ENCODE measurements at regions not wholly inside any gene's neighbourhood (a gene's known extent, or its start where the extent isn't known, plus 50 kb on each side); places are given as distances from the start of the nearest gene placed in this dataset.

DNA sequence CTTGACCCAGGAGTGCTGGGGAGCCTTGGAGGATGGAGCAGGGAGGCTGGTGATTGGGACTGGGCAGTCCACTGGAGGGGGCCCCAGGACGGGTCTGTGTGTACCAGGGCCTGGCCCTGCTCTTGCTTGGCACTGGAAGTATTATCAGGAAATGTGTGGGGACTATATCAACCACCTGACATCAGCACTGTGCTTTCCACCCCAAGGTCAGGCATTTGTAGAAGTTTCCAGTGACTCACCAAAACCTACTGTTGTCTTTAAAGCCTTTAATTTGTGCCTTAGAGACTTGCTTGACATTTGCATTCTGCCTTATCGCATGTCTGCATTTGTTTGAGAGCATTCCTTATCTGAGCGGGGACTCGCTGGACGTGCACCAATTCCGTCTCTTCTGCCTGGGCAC lies 323.1 kb downstream of the FOXL1 start:
- intact Hi-C loops (cut with DNase I) = no loop called here
- DNase-seq (ENCODE audit: low spot score) (no peak), ATAC-seq (no peak)

DNA sequence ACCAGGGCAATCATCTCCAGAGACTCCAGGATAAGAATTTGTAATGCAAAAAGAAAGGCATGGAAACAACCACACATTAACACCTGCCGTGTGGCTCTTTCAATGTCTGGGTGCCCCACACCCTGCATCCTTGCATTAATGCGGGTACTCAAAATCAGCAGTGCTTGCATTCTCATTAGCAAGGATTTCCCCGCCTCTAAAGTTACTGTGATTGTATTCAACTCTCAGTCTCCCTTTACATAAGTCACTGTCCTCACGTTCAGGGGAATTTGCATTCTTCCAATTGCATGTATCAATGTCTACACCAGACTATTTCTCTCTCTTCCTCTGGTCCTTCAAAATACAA lies 324.3 kb downstream of the FOXL1 start:
- DNase-seq (ENCODE audit: low spot score) (no peak), ATAC-seq (no peak)
- intact Hi-C loops (cut with DNase I) = no loop called here

DNA sequence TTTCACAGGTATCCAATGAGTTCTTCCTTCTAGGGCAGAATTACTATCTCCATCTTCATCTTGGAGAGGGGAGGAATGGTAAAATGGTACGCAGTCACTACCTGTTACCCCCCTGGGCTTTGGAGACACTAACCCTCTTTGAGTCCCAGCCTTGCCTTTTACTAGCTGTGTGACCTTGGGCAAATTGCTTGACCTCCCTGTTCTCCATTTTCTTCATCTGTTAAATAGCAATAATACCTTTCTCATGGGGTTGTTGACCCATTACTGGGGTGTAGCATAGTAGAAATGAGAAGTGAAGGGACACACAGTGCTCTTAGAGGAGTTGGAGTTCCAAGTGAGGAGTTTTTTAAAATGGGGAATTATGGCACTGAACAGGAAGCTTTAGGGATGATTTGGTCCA lies 324.7 kb downstream of the FOXL1 start:
- intact Hi-C loops (cut with DNase I) = no loop called here
- ATAC-seq (no peak), DNase-seq (ENCODE audit: low spot score) (no peak)

DNA sequence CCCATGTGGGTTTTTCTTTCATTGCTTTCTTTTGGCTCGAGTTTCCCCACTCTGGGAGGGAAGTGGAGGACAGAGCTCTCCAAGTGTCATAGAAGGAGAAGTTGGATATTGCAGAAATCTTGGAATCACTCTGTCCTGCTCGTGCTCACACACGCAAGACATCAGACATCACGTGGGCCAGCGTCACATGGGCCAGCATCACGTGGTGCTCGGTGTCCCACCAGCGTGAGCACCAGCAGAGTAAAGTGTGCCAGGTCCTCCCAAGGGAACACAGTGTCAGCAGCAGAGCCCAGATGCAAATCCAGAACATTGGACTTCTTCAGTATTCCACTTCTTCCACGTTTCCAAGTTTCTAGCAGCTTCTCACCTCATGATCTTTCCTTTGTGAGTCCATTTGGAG lies 327.0 kb downstream of the FOXL1 start:
- ATAC-seq = no peak
- intact Hi-C loops (cut with DNase I) = no loop called here
- DNase-seq (ENCODE audit: low spot score) = no peak

DNA sequence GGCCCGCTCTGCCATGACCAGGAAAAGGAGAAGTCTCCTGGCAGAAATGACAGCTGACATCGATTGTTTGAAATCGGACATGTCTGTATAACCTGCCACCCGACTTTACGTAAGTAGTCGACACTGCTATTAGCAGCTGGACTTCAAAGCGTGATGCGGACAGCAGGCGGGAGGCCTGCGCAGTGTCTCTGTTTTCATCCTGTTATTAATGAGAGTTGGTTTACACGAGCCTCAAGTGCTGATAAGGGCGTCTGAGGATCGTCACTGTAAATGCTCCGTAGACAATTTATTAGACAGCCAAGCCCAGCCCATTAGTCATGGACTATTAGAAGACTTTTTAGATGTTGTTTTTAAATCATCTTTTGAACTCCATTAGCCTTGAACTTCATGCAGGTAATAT lies 328.3 kb downstream of the FOXL1 start:
- intact Hi-C loops (cut with DNase I) = no loop called here
- DNase-seq (ENCODE audit: low spot score) = no peak
- ATAC-seq = no peak

DNA sequence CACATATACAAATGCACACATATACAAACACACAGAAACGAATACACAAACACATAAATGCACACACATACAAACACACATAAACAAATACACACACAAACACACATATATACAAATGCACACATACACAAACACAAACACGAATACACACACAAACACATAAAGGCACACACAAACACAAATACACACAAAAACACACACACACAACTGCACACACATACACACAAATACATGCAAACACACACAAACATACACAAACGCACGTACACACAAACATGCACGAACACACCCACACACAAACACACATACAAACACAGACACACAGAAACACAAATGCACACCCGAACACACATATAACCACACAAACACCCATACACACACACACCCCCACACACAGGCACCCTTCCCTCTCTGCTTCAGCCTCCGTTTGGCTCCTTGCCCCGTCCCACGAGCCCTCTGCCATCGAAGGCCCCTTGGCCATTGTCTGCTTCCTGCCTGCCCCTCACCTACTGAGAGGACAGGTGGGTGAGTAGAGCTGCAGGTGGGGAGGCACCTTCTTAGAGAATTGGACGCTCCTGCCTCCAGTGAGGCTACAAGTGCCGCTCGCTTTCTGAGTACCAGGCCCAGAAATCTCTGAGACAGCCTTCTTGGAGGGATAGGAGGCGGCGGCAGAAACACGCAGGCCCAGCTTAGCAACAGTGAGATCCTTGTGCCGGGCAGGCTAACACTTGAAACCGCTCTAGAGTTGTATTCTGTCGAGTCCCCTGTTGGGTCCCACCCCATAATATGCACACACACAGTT lies 331.2 kb downstream of the FOXL1 start:
- DNase-seq (ENCODE audit: low spot score) (no peak), ATAC-seq (no peak)
- intact Hi-C loops (cut with DNase I) = no loop called here

DNA sequence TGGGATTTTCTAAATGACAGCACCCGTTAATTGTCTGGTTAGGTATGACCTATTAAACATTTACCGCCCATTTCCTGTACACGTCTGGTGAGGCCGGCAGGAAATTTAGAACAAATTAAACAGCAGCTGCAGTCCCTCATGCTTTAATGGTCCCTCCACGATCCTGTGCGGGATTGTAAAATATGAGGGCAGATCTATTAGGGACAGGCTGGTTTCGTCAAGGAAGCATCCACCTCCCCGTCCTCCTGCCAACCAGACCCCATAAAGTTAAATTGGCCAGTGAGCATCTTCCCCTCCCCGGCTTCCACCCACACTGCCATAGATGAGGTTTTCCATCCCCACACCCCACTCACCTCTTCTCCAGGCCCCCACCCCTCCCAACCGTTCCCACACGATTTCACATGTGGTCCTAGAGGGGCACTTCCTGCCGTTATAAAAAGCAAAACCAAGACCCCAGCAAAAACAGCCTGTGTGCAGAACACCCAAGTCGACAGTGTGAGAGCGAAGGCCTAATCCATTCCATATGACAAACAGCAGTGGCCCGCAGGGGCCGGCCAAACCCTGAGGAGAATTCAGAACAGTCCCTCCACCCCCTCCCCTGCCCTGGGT lies 331.9 kb downstream of the FOXL1 start:
- intact Hi-C loops (cut with DNase I) = no loop called here
- ATAC-seq (no peak), DNase-seq (ENCODE audit: low spot score) (no peak)

DNA sequence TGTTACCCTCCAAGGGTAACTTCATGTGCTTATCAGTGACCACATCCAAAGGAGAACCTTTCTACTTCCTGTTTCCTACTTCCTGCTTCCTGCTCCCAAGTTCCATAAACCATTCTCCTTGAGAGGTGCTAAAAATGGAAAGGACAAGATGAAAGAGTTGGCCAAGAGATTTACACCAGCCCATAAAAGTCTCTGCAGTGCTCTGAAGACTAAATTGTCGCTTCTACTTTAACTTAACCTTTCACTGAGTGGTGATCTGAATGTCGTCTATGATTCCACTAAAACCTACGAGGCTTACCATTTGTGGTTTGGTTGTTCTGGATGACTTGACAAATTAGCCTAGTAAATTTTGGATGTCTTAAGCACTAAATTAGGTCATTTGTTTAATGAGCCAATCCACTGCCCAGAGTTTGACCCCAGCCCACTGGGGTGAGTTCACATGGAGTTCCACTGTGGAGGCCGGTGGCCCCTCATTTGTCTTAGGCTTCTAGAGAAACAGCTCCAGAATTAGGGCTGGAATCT lies 333.1 kb downstream of the FOXL1 start:
- no peak for DNase-seq (ENCODE audit: low spot score)
- ATAC-seq = no peak

DNA sequence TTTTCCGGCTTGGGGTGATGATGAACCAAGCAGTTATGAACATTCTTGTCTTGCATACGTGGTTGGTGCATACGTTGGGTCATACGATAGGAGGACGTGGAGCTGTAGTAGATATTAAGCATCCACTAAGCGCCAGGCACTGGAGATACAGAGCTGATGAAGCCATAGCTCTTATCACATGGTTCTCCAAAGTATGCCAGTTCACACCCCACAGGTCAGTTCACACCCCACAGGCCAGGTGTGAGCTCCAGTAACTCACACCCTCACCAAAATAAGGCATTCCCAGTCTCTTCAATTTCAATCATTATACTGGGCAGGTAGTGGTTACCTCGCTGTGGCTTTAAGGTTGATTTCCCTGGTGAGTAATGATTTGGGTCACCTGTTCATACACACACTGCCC lies 335.5 kb downstream of the FOXL1 start:
- intact Hi-C loops (cut with DNase I) = no loop called here
- DNase-seq (ENCODE audit: low spot score) (no peak), ATAC-seq (no peak)

More for the DNA sequence above, 333.1 kb downstream of the FOXL1 start:
- intact Hi-C loops (cut with DNase I) = no loop called here

DNA sequence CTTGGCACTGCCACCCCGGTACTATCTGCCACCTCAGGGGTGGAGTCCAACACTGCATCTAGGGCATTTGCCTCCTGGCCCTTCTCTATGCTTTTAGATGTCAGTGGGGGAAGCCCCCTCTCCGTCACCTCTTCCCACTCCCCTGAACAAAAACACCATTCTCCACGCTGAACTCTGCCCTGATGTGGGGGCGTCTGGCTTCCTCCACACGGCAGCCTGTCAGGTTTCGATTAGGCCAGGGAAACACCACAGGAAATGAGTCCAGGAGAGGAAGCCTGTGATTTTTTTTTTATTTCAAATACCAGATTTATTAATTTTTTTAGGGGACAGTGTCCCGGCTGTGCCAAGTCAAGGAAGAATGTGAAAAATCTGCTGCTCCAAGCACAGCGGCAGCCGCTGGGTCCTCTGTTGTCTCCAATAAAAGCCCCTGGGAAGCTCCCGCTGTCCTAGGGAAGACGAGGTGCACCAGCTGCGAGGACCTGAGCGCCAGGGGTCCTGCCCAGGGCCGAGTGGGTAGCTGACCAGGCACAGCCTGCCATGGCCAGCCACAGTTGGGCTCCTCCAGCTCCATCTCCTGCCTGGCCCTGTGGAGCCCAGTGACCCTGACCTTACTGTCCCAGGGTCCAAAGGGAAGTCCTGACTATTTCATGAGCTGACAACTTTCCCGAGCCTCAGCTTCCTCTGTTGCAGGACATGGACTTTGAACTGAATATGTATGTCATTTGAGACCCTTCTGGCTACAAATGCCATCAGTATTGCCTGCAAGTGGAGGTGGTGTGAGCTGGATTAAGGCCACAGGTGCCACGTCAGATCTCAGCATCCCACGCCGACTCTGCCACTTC lies 336.7 kb downstream of the FOXL1 start:
- no peak for DNase-seq (ENCODE audit: low spot score)
- intact Hi-C loops (cut with DNase I) = no loop called here
- no peak for ATAC-seq

DNA sequence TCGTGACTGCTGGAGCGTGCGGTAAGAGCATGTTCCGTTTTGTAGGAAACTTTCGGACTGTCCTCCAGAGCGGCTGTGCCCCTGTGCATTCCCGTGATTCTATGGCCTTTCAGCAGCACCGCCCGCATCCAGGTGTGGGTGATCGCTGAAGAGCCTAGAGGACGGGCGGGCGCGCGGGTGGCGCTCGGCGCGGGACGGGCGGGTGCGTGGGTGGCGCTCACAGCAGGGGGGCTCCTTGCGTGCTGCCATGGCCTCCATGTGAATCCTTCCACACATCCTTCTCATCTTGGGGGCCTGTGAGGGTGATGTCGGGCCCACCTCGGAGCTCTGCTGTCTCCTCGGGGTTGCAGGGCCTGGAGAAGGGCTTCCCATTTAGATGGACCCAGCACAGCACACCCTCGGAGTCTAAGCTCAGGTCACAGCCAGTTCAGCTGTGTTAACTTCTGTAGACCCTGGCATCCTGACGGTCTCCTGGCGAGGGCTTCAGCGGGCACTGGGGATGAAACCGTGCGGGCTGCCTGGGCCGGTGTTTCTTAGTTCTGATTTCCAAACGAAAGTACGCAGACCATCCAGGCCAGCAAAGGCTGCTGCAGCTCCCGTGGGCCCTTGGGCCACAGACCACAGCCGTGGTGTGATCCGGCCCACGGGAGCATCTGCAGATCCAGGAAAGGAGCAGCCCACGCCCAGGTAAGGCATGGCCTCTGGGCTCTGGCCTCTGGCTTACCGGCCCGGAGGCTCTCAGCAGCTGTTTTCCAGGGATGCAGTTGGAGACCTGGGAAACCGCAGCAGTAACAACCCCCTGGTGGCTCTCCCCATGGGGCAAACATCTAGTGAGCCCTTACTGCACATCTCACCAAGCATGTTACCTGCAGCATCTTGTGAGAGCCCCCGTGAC lies 339.4 kb downstream of the FOXL1 start:
- no peak for ATAC-seq
- no peak for DNase-seq (ENCODE audit: low spot score)
- intact Hi-C loops (cut with DNase I) = no loop called here

DNA sequence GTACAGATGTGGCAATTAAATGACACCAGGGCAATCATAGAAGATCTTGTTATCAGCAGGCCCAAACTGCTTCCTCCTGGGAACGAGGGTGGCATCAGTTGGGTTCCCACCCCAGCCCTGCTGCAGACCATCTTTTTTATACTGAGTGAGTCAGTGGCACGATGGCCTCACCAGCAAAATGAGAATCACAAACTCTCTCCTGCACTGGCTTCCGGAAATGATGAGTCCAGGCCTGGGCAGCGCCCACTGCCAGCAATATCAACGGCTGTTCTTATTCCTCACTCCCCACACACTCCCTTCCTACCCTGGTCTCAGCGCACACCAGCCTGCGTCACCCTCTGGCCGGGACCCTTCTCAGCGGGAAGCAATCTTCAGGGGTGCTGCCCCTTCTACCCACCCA lies 340.3 kb downstream of the FOXL1 start:
- no peak for ATAC-seq
- DNase-seq (ENCODE audit: low spot score) = no peak
- intact Hi-C loops (cut with DNase I) = no loop called here

DNA sequence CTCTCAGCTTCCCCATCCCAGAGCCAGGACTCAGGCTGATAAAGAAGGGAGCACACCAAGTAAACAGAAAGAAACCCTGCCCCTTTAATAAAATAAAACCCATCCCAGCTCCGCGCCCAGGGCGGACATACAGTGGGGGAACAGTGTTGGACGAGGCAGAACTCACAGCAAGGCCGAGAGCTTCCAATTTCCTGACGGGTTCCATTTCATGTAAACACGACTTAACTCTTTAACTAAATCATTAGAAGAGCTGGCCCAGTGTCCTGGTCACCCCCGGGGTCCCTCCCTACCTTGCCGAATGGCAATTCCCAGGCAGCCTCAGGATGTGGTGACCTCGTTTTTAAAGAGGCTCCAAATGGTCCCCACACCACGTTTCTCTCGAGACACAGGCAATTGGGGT lies 340.7 kb downstream of the FOXL1 start:
- no peak for ATAC-seq
- DNase-seq (ENCODE audit: low spot score) = no peak
- intact Hi-C loops (cut with DNase I) = no loop called here

DNA sequence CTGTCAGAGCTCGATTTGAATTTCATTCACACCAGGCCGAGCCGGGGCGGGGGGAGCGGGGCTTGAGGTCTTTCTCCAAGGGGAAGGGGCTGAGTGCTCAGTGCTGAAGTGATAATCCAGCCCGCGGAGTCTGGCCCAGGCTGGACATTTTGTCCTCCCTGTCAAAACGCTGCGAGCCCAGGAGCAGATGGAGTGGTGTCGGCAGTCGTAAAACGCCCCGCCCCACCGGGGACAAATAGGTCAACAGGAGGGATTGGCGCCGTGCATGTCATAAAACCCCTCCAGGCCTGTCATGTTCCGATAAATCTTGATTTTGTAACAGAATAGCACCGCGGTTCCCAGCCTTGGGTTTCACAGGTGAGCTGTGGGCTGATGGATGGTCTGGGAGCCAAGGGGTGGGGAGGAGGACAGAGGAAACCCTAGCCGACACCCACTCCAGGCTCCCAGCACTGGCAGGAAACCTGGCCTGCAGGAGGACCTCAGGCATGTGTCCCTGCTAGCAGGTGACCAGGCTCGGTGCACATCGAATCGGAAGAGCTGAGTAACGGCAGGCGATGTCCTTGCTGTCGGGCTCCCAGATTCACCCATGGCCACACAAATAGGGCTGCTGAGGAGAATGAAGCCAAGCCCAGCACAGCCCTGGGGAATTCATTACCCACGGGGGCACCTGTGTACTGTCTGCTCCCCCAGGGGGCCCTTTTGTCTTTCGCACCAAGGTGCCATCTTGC lies 341.4 kb downstream of the FOXL1 start:
- intact Hi-C loops (cut with DNase I) = no loop called here
- DNase-seq (ENCODE audit: low spot score) (no peak), ATAC-seq (no peak)

DNA sequence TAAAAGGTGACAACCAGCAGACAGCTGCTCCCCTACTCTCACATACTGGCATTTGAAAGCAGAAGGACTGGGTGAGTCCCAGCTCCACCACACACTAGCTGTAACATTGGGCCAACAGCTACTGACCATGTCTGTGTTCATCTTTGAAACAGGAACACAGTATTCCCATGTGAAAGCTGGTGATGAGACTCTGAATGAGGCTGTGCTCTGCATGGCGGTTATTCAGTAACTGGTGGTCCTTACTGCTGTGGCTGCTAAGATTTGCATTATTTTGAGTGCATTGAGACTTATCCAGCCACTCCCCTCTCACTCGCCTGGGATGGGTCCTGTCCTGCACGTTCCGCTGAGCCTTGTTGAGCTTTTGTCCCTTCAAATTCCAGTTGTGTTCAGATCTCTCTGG lies 342.9 kb downstream of the FOXL1 start:
- ATAC-seq (no peak), DNase-seq (ENCODE audit: low spot score) (no peak)
- intact Hi-C loops (cut with DNase I) = no loop called here

DNA sequence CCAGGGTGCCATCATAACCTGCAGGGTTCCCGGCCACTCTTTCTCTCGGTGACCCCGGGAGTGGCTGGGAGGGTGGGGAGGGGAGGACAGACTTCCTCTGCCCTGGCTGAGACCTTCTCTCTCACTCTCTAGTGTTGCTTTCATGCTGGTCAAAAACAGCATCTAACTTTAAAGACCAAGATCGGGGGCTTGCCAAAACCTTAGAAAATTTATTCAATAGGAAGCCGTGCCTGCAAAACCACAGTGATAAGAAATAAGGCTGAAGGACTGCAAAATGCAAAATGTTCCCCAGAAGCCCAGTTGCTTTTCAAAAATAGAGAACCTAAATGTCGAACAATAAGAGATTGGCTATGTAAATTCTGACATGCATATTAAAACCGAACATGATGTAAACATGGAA lies 344.0 kb downstream of the FOXL1 start:
- no peak for ATAC-seq
- DNase-seq (ENCODE audit: low spot score) = no peak
- intact Hi-C loops (cut with DNase I) = no loop called here

DNA sequence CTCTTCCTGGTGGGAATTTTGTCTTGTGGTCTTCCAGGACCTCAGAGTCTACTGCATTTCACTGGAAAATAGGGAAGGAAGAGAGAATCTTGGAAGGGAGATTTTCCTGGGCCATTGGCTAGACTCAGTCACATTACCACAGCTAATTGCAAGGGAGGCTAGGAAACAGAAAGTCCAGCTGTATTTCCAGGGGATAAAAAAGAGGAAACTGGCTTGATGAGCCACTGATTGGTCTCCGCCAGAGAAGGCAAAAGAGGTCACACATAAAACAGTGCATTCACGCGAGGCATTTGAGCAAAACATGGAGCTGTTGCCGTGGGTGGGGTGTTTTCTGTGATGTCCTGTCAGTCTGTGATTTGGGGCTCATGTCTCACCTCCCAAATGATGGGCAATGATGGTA lies 345.3 kb downstream of the FOXL1 start:
- ATAC-seq = no peak
- DNase-seq (ENCODE audit: low spot score) = no peak
- intact Hi-C loops (cut with DNase I) = no loop called here

DNA sequence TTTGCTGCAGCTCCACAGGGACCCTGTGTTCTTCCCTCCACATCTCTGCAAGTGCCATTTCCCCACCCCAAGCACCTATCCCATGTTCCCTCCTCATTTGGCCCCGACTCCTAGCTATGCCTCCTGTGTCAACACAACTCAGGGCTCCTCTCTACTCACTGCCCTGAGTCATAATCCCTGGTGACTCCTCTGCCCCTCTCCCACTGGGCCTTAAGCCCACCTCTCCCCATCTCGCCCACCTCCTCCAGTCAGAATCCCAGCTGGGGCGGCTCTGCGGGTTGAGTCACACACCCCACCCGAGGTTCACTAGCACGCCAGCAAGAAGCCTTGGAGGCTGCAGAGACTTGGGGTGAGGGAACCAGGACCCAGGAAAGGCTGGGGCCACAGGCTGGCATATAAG lies 346.2 kb downstream of the FOXL1 start:
- ATAC-seq (no peak), DNase-seq (ENCODE audit: low spot score) (no peak)

More for the DNA sequence above, 346.2 kb downstream of the FOXL1 start:
- intact Hi-C loops (cut with DNase I) = no loop called here

All from sciatic nerve (tissue), 2 donors.